GM12878 (cell line): ENCODE measurements at regions not wholly inside any gene's neighbourhood (a gene's known extent, or its start where the extent isn't known, plus 50 kb on each side); places are given as distances from the start of the nearest gene placed in this dataset.

Experiments used
- ATAC-seq: fragments of 200-7000 bp; cut with Tn5 transposase; 3 replicates; pipeline ENCODE4 v1.9.1; 2020; ENCODE audit warnings: mild to moderate bottlenecking, moderate library complexity
- BruUV-seq: library from RNA; stranded (reverse); fragments of 400-500 nt; replicated peaks from 2 replicates; lab custom pipeline; 2021; lab: Mats Ljungman, UMichigan
- CTCF ChIA-PET: fragments of 300-600 bp; sonication (Branson Sonifier 250); formaldehyde crosslinking; extraction: SDS; loops from one replicate; lab custom pipeline; 2021; ENCODE audit warnings: inconsistent platforms; lab: Yijun Ruan, JAX
- POLR2A ChIA-PET: fragments of 350-600 bp; formaldehyde crosslinking; extraction: SDS; loops from one replicate; lab custom pipeline; 2021; ENCODE audit warnings: inconsistent platforms; lab: Charles Lee
- RAD21 ChIA-PET: fragments of 300-600 bp; sonication (Branson Sonifier 250); formaldehyde crosslinking; loops from one replicate; lab custom pipeline; 2023; ENCODE audit warnings: antibody characterized with exemption; ENCODE audit not compliant: unreplicated experiment; lab: Charles Lee
- SMC1A ChIA-PET: fragments of 300-600 bp; sonication (Branson Sonifier 250); formaldehyde crosslinking; loops from one replicate; lab custom pipeline; 2023; ENCODE audit not compliant: unreplicated experiment, uncharacterized antibody; lab: Charles Lee
- DNase-seq: peaks from one replicate; pipeline ENCODE4 v3.0.0-alpha.2; 2011; ENCODE audit warnings: low read depth, low spot score
- FAIRE-seq: peaks from 3 replicates; lab custom pipeline; 2011; peaks lifted over from hg19 to GRCh38; lab: Jason Lieb, UNC
- H2AFZ ChIP-seq: 2 replicates; pipeline ENCODE4 v1.6.0; 2011; ENCODE audit warnings: low read depth, low read length, control low read depth; ENCODE audit not compliant: control insufficient read depth
- H3K27ac ChIP-seq: 2 replicates; pipeline ENCODE4 v1.5.1; 2011; ENCODE audit warnings: control low read depth; ENCODE audit not compliant: control insufficient read depth, insufficient read depth
- H3K27me3 ChIP-seq, 2 experiments: replicated peaks in 1 of 2; 2 replicates each; pipeline versions ENCODE4 v1.6.0 to v1.6.1; 2011; ENCODE audit warnings: low read length in 1 of 2; ENCODE audit not compliant: control insufficient read depth in 2 of 2, insufficient read depth in 2 of 2
- H3K36me3 ChIP-seq, 2 experiments: 2 replicates each; pipeline ENCODE4 v1.5.1; 2011; ENCODE audit warnings: low read length in 1 of 2; ENCODE audit not compliant: control insufficient read depth in 2 of 2, insufficient read depth in 2 of 2
- H3K4me1 ChIP-seq: 2 replicates; pipeline ENCODE4 v1.6.1; 2011; ENCODE audit warnings: mild to moderate bottlenecking, low read length, moderate library complexity, mixed read lengths; ENCODE audit not compliant: control insufficient read depth, insufficient read depth
- H3K4me2 ChIP-seq: 2 replicates; pipeline ENCODE4 v1.6.0; 2011; ENCODE audit warnings: control low read depth; ENCODE audit not compliant: control insufficient read depth, insufficient read depth
- H3K4me3 ChIP-seq: fragments of 200-600 bp; sonication (generic); 2 replicates; pipeline ENCODE4 v1.5.1; 2016
- H3K79me2 ChIP-seq: 2 replicates; pipeline ENCODE4 v1.6.0; 2011; ENCODE audit warnings: low read length; ENCODE audit not compliant: control insufficient read depth, insufficient read depth
- H3K9ac ChIP-seq: 2 replicates; pipeline ENCODE4 v1.8.0; 2011; ENCODE audit warnings: low read length, control low read depth, mixed read lengths; ENCODE audit not compliant: control insufficient read depth, insufficient read depth
- H3K9me3 ChIP-seq: replicated peaks from 3 replicates; pipeline ENCODE4 v1.5.1; 2011; ENCODE audit warnings: mild to moderate bottlenecking, low read length; ENCODE audit not compliant: control insufficient read depth, insufficient read depth
- H4K20me1 ChIP-seq: 2 replicates; pipeline ENCODE4 v1.6.0; 2011; ENCODE audit not compliant: control insufficient read depth, insufficient read depth
- BCL11A ChIP-seq: IDR thresholded peaks from 2 replicates; pipeline ENCODE4 v1.6.1; 2011; ENCODE audit warnings: low read depth, low read length
- FOXM1 ChIP-seq: IDR thresholded peaks from 2 replicates; pipeline ENCODE4 v1.6.1; 2012; ENCODE audit warnings: low read depth, mild to moderate bottlenecking, inconsistent platforms, low read length, moderate library complexity
- NBN ChIP-seq: fragments of 450-650 bp; IDR thresholded peaks from 2 replicates; pipeline ENCODE4 v1.6.1; 2016
- ZNF384 ChIP-seq: IDR thresholded peaks from 2 replicates; pipeline ENCODE4 v1.6.1; 2012; ENCODE audit warnings: low read depth, mild to moderate bottlenecking, low read length, improper control_type of control experiment, borderline replicate concordance
- WGBS: methylation state at CpG from one replicate; pipeline ENCODE4 v1.1.6; 2016; ENCODE audit warnings: low lambda C conversion rate; ENCODE audit not compliant: insufficient replicate concordance, insufficient coverage; ENCODE audit errors: missing lambda C conversion rate; 5-methylcytosine and 5-hydroxymethylcytosine counted together
- in situ Hi-C: fragments of 300-500 bp; cut with MboI; formaldehyde crosslinking; loops from 9 replicates; pipeline ENCODE4 v1.14.3; 2018; ENCODE audit warnings: mixed read lengths
- intact Hi-C: fragments of 100-400 bp; cut with micrococcal nuclease; formaldehyde crosslinking; loops from one replicate; pipeline ENCODE4 v1.14.2; 2022; ENCODE audit not compliant: unreplicated experiment

DNA sequence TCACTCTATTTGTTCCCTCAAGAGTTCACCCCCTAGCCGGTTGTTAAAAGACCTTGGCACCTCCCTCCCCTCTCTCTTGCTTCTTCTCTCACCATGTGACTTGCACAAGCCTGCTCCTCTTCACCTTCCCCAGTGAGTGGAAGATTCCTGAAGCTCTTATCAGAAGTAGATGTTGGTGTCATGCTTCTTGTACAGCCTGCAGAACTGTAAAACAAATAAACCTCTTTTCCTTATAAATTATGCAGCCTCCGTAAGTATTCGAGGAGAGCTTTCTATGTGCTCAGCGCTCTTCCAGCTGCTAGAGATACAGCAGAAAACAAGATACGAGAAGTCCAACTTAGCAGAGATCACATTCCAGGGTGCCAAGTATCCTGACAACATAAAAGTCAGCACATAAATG is 147.0 kb upstream of the RUNX1 start:
- ChIA-PET RAD21 (no interaction called here), SMC1A (interaction anchor here (1.0 kb wide), 1 partner anchor 306 kb away, joined by 3 read pairs; no protein-coding TSS in a partner anchor), CTCF (no interaction called here), POLR2A (no interaction called here)
- no peak for DNase-seq
- H3K27me3 ChIP-seq = no peaks in the 10 kb centered on the region
- WGBS = 64% methylated on average over 5 of the region's 5 CpGs
- TF ChIP-seq ZNF384 (no peak), BCL11A (no peak)
- H3K4me2 ChIP-seq = no peak overlapping the region
- FAIRE-seq = no peak
- H3K4me1 ChIP-seq = peaks cover 5% of the 10 kb centered on the region; the same call in 1 of the 2 replicates
- no TSS peak for BruUV-seq
- no peak for ATAC-seq
- H3K9me3 ChIP-seq = peaks cover 5% of the 10 kb centered on the region; the same call in 1 of the 3 replicates
- in situ Hi-C loops = no loop called here
- H4K20me1 ChIP-seq = no peaks in the 10 kb centered on the region
- intact Hi-C loops = no loop called here
- no peaks in the 10 kb centered on the region for H3K36me3 ChIP-seq
- H3K79me2 ChIP-seq = no peaks in the 10 kb centered on the region
- no peak overlapping the region for H3K4me3 ChIP-seq
- no peak overlapping the region for H2AFZ ChIP-seq
- H3K9ac ChIP-seq = no peak overlapping the region
- H3K27ac ChIP-seq = no peak overlapping the region

DNA sequence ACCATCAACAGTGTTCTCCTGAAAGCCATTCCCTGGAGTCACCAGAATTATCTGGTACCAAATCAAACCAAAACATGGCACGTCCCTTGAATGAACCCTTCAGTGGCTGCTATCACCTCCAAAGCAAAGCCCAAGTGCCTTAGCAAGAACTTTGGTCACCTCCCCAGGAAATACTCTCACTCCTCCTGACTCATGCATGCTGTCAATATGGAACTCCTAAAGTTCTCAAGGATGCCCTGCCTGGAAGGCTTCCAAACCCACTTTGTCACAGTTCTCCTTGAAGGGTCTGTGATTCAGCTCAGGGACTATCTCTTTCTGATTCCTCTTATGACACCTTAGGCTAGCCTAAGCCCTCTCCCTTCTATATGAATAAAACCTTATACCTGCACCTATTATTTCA is 146.1 kb upstream of the RUNX1 start:
- DNase-seq = no peak
- H3K36me3 ChIP-seq = no peaks in the 10 kb centered on the region
- H2AFZ ChIP-seq = no peak overlapping the region
- no peak for FAIRE-seq
- CTCF ChIA-PET = no interaction called here
- WGBS = 25% methylated on average over 1 of the region's 1 CpG
- H3K4me2 ChIP-seq = no peak overlapping the region
- no peak overlapping the region for H3K4me3 ChIP-seq
- RAD21 ChIA-PET = no interaction called here
- H3K79me2 ChIP-seq = no peaks in the 10 kb centered on the region
- no peak for ATAC-seq
- no peak overlapping the region for H3K27ac ChIP-seq
- no peaks in the 10 kb centered on the region for H4K20me1 ChIP-seq
- SMC1A ChIA-PET = no interaction called here
- no peaks in the 10 kb centered on the region for H3K27me3 ChIP-seq
- no TSS peak for BruUV-seq
- in situ Hi-C loops (no loop called here), intact Hi-C loops (no loop called here)
- H3K9ac ChIP-seq = no peak overlapping the region
- H3K4me1 ChIP-seq = peaks cover 6% of the 10 kb centered on the region
- H3K9me3 ChIP-seq = peaks cover 5% of the 10 kb centered on the region; the same call in 1 of the 3 replicates
- no peak for TF ChIP-seq FOXM1
- TF ChIP-seq NBN = no peak
- POLR2A ChIA-PET = no interaction called here
